Body of pancreas (tissue), 4 donors: ENCODE measurements at regions not wholly inside any gene's neighbourhood (a gene's known extent, or its start where the extent isn't known, plus 50 kb on each side); places are given as distances from the start of the nearest gene placed in this dataset.

Source experiments
- CTCF ChIP-seq, 7 experiments: fragments of 450-650 bp in 4 of 7; fragments of 200-600 bp in 3 of 7; sonication (generic) in 3 of 7; IDR thresholded peaks; one replicate each; pipeline ENCODE4 v1.5.1; 2016 to 2019; ENCODE audit warnings: antibody characterized with exemption in 7 of 7
- POLR2A ChIP-seq, 3 donors: fragments of 450-650 bp; IDR thresholded peaks; one replicate each; pipeline ENCODE4 v1.6.1; 2016; ENCODE audit warnings: antibody characterized with exemption in 3 of 3, mild to moderate bottlenecking in 2 of 3

GRCh38 chr18:7370375-7370774 lies 139.5 kb downstream of the LRRC30 start:
- TF ChIP-seq CTCF (IDR thresholded peaks at IDR 0.05): no peak
- no peak for TF ChIP-seq POLR2A (IDR thresholded peaks at IDR 0.05)
